GM20000 (cell line): ENCODE measurements at regions not wholly inside any gene's neighbourhood (a gene's known extent, or its start where the extent isn't known, plus 50 kb on each side); places are given as distances from the start of the nearest gene placed in this dataset.

ENCODE experiments used
- DNase-seq: peaks from one replicate; pipeline ENCODE4 v3.0.0; 2012; ENCODE audit warnings: low spot score
- CTCF ChIP-seq: IDR thresholded peaks from 2 replicates; pipeline ENCODE4 v1.5.1; 2012; ENCODE audit warnings: mild to moderate bottlenecking, control low read depth; ENCODE audit errors: extremely low read depth, missing control alignments

GRCh38 chr12:75577812-75578211 is 66.4 kb upstream of the KRR1 start:
- no peak for DNase-seq
- no peak for TF ChIP-seq CTCF

- DNase-seq = no peak
- no peak for TF ChIP-seq CTCF
Measured at GRCh38 chr12:75571656-75572205, 60.3 kb upstream of the KRR1 start.

- no peak for TF ChIP-seq CTCF
- DNase-seq = no peak
Measured at GRCh38 chr12:75571204-75571603, 59.8 kb upstream of the KRR1 start.

- DNase-seq = no peak
- TF ChIP-seq CTCF = no peak
Measured at GRCh38 chr12:75568801-75569200, 57.4 kb upstream of the KRR1 start.

- no peak for TF ChIP-seq CTCF
- no peak for DNase-seq
Measured at GRCh38 chr12:75568393-75568792, 57.0 kb upstream of the KRR1 start.

- TF ChIP-seq CTCF = no peak
- DNase-seq = no peak
Measured at GRCh38 chr12:75565795-75566194, 54.4 kb upstream of the KRR1 start.

GRCh38 chr12:75564852-75565251 is 53.4 kb upstream of the KRR1 start:
- DNase-seq = no peak
- TF ChIP-seq CTCF = no peak
